Aorta (tissue), 5 donors: ENCODE measurements at regions not wholly inside any gene's neighbourhood (a gene's known extent, or its start where the extent isn't known, plus 50 kb on each side); places are given as distances from the start of the nearest gene placed in this dataset.

Experiments used
- ATAC-seq: fragments of 200-7000 bp; cut with Tn5 transposase; one replicate; pipeline ENCODE4 v1.9.1; 2022; ENCODE audit warnings: moderate library complexity; ENCODE audit not compliant: low FRiP score
- DNase-seq, 2 donors: peaks; one replicate each; pipeline ENCODE4 v3.0.0-alpha.2; 2020
- H3K27ac ChIP-seq, 2 donors: one replicate each; pipeline ENCODE4 v1.5.1; 2013; ENCODE audit warnings: low read length in 2 of 2, mild to moderate bottlenecking in 2 of 2, moderate library complexity in 2 of 2, control low read depth in 1 of 2, inconsistent platforms in 1 of 2, low read depth in 1 of 2
- H3K27me3 ChIP-seq, 2 donors: one replicate each; pipeline ENCODE4 v1.6.1; 2013; ENCODE audit warnings: control low read depth in 1 of 2, low read length in 1 of 2, mild to moderate bottlenecking in 1 of 2, moderate library complexity in 1 of 2; ENCODE audit not compliant: insufficient read depth in 2 of 2, control insufficient read depth in 1 of 2
- H3K36me3 ChIP-seq, 2 donors: one replicate each; pipeline ENCODE4 v1.6.1; 2013; ENCODE audit warnings: control low read depth in 1 of 2, low read length in 1 of 2, mild to moderate bottlenecking in 1 of 2; ENCODE audit not compliant: insufficient read depth in 2 of 2, control insufficient read depth in 1 of 2
- H3K4me1 ChIP-seq, 2 donors: one replicate each; pipeline ENCODE4 v1.6.1; 2013; ENCODE audit warnings: low read length in 2 of 2, control low read depth in 1 of 2, mild to moderate bottlenecking in 1 of 2, moderate library complexity in 1 of 2; ENCODE audit not compliant: insufficient read depth in 2 of 2, control insufficient read depth in 1 of 2
- H3K4me3 ChIP-seq, 2 donors: one replicate each; pipeline ENCODE4 v1.5.1; 2013; ENCODE audit warnings: low read length in 2 of 2, control low read depth in 1 of 2, mild to moderate bottlenecking in 1 of 2
- H3K9me3 ChIP-seq: one replicate; pipeline ENCODE4 v1.6.1; 2013; ENCODE audit warnings: mild to moderate bottlenecking, low read length; ENCODE audit not compliant: control insufficient read depth
- WGBS, 2 donors: extraction: QIAGEN DNeasy Blood & Tissue Kit; methylation state at CpG; one replicate each; pipeline ENCODE4 v1.1.7; 2013; 5-methylcytosine and 5-hydroxymethylcytosine counted together
- intact Hi-C, 2 donors: fragments of 100-400 bp; cut with DNase I; formaldehyde crosslinking; loops; one replicate each; pipeline versions ENCODE4 v1.14.2 to v1.15.0; 2022
- donor health status: healthy with polysubstance abuse.
- donor health status: Bipolar disorder and iron deficiency.
- donor health status: DM: no; HTN: no; CAD: no.
- donor health status: DM: no; HTN: no; CAD: no.
- donor health status: DM: yes; HTN: yes; CAD: no.

DNA sequence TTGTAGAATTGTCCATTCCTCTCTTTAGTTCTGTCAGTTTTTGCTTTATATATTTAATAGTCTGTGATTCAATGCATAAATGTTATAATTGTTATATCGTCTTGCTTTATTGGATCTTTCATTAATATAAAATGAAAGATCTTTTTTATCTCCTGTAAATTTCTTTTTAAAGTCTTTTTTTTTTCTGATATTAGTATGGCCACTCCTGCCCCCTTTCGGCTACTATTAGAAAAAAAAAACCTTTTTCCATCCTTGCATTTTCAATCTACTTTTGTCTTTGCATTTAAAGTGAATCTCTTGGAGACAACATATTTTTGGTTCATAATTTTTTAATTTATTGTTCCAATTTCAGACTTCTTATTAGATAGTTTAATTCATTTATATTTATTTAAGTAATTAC, 677.4 kb upstream of the NDST4 start:
- Histone ChIP-seq H3K4me1 (no peaks in the 10 kb centered on the region), H3K4me3 (no peak overlapping the region), H3K36me3 (no peaks in the 10 kb centered on the region), H3K9me3 (no peaks in the 10 kb centered on the region), H3K27me3 (no peaks in the 10 kb centered on the region), H3K27ac (no peak overlapping the region)
- WGBS, 2 donors: 69 to 76% methylated on average over 2 of the region's 2 CpGs
- intact Hi-C loops: no loop called here
- DNase-seq (no peak), ATAC-seq (no peak)

DNA sequence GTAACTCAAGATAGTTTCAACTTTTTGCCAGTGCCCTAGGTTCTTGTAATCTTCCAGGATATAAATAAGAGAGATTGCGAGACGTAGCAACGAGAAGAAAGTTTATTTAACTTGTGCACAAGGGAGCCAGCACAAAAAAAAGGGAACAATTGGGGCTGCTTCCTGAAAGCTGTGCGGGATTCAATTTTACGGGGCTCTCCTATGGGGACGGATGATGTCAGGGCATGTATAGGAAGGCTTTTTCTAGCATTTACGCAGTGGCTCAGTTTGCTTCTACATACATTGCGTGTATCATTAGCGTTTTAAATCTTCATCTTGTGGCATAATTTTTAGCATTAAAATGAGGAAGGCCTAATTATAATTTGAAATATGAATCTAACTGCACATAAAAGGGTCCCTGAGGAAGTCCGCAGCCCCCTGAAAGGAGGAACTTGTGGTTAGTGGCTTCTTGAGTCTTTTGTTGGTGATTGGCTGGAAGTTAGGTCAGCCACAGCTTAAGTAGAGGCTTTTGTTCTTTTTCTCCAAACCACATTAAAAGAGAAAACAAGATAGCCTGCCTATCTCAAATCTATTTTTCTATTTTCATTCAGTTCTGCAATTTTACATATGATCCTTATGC, 668.2 kb upstream of the NDST4 start:
- no peak for ATAC-seq

DNA sequence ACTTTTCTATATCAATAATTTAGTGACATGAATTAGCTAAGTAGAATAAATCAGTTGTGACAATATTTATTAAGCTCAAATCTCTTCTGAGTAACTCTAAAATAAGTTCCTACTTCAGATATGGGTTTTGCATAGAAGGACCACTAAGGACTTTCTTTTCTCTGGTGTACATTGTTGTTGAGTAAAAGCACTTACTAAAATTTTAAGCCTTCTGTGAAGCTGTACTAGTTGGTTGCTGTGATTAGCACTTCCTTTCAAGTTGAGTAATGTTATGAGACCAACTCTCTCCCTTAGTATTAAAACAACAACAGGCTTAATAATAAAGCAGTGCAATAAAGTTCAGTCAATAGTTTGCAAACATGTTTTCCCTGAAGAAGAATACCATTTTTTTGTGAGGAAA, 667.4 kb upstream of the NDST4 start:
- Histone ChIP-seq H3K9me3 (no peaks in the 10 kb centered on the region), H3K27me3 (no peaks in the 10 kb centered on the region), H3K27ac (no peak overlapping the region), H3K4me1 (no peaks in the 10 kb centered on the region), H3K4me3 (no peak overlapping the region), H3K36me3 (no peaks in the 10 kb centered on the region)
- intact Hi-C loops: no loop called here
- ATAC-seq (no peak), DNase-seq (no peak)

More for the DNA sequence above, 668.2 kb upstream of the NDST4 start:
- H3K4me3 ChIP-seq: no peak overlapping the region
- WGBS, 2 donors: 63 to 64% methylated on average over 10 of the region's 10 CpGs
- no peak for DNase-seq
- no peaks in the 10 kb centered on the region for H3K9me3 ChIP-seq
- H3K36me3 ChIP-seq: no peaks in the 10 kb centered on the region
- H3K27ac ChIP-seq: no peak overlapping the region
- H3K4me1 ChIP-seq: no peaks in the 10 kb centered on the region
- no peaks in the 10 kb centered on the region for H3K27me3 ChIP-seq
- intact Hi-C loops: no loop called here

DNA sequence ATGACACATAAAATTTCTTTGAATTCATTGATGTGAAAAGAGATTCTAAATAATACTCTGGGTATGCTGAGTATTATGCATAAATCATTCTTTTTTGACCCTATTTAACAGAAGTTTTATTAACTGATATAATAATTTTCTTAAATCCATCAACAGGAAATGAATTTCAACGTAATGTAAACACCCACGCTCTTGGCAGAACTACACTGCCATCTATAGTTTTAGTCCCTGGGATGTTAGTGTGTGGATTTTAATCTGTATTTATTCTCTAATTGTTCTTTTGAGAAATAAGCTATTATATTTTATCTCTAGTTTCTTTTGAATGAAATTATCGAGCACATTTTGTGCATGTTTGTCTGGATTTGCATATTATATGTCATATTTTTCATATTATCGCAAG, 666.8 kb upstream of the NDST4 start:
- WGBS, 2 donors: 56 to 59% methylated on average over 4 of the region's 4 CpGs
- Histone ChIP-seq H3K9me3 (no peaks in the 10 kb centered on the region), H3K27ac (no peak overlapping the region), H3K4me3 (no peak overlapping the region), H3K27me3 (no peaks in the 10 kb centered on the region), H3K36me3 (no peaks in the 10 kb centered on the region), H3K4me1 (no peaks in the 10 kb centered on the region)
- ATAC-seq (no peak), DNase-seq (no peak)
- intact Hi-C loops: no loop called here

DNA sequence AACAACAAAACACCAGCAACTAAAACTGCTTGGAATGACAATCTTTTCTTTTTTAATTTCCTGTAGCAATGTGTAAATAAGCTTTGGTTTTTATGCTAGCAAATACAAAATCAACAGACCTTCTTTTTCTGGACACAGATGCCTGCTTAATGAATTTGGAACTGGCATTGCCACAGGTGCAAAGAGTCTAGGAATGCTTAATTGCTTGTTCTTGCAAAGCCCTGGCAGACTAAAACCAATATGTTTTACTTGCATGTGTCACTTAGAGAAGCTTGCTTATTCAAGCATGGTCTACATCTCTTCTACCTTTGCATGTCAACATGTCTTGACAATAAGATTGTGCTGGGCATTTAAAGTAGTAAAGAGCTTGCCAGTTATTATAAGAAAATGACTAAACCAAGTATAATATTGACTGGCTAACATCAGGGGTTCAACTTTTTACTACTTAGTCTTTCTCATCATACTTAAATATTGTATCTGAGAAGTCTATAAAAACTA, 656.7 kb upstream of the NDST4 start:
- H3K4me3 ChIP-seq: no peak overlapping the region
- H3K36me3 ChIP-seq: no peaks in the 10 kb centered on the region
- H3K4me1 ChIP-seq: no peaks in the 10 kb centered on the region
- no peak overlapping the region for H3K27ac ChIP-seq
- H3K9me3 ChIP-seq: no peaks in the 10 kb centered on the region
- H3K27me3 ChIP-seq: no peaks in the 10 kb centered on the region
- ATAC-seq (no peak), DNase-seq (no peak)
- intact Hi-C loops: no loop called here

DNA sequence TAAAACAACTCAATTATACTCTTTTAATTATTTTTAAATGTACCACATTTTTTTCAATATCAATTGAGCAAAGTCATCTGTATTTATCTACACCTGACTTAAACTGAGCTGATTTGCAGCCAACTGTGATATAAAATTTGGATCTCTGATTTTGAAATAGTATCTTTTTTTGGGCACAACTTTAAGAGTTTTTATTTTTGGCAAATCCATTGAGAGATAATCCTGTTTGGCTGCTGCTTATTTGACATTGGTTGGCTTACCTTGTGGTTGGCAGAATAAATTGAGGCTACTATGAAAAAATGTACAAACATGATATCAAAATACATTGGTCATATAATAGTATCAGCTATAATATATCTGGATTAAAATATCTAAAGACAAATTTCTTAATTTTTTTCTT, 656.0 kb upstream of the NDST4 start:
- Histone ChIP-seq H3K27ac (no peak overlapping the region), H3K4me1 (no peaks in the 10 kb centered on the region), H3K9me3 (no peaks in the 10 kb centered on the region), H3K27me3 (no peaks in the 10 kb centered on the region), H3K4me3 (no peak overlapping the region), H3K36me3 (no peaks in the 10 kb centered on the region)
- intact Hi-C loops: no loop called here
- ATAC-seq: no peak
- no peak for DNase-seq

DNA sequence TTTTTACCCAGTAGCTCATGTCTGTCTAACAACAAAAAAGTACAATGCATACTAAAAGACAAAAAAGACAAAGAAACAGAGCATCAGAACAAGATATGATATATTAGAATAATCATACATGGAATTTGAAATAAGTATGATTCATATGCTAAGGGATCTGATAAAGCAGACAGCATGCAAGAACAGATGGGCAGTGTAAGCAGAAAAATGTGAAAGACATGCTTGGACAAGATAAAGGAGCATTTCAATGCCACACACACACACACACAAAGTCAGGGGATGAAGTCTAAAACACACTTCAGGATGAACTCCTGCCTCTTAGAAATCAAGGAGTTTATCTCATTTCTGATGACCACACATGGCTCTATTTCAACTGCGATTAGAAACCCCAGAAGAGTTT, 649.6 kb upstream of the NDST4 start:
- WGBS, 2 donors: 72 to 76% methylated on average over 1 of the region's 1 CpG
- Histone ChIP-seq H3K27me3 (no peaks in the 10 kb centered on the region), H3K9me3 (no peaks in the 10 kb centered on the region), H3K4me3 (no peak overlapping the region), H3K36me3 (no peaks in the 10 kb centered on the region), H3K27ac (no peak overlapping the region), H3K4me1 (no peaks in the 10 kb centered on the region)
- no peak for DNase-seq
- ATAC-seq: no peak
- intact Hi-C loops: no loop called here

DNA sequence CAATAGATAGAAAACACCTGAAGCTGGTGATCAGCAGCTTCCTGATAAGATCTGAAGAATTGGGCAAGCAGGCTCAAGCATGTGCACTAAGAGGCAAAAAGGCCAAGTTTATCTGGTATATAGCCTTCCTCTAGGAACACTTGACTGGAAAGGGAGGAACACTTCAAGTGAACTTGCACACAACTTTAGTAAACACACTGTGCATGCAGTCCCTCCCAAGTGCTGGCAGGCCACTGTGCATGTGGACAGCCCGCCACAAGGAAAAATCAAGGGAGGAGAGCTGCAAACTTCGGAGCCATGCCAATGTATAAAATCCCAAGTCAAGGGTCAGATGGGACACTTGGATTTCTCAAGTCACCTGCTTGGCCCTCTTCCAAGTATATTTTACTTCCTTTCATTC, 645.8 kb upstream of the NDST4 start:
- intact Hi-C loops: no loop called here
- H3K4me1 ChIP-seq: no peaks in the 10 kb centered on the region
- no peaks in the 10 kb centered on the region for H3K27me3 ChIP-seq
- no peak for ATAC-seq
- no peak overlapping the region for H3K27ac ChIP-seq
- no peak overlapping the region for H3K4me3 ChIP-seq
- WGBS, 2 donors: 78 to 82% methylated on average over 2 of the region's 2 CpGs
- H3K36me3 ChIP-seq: no peaks in the 10 kb centered on the region
- no peak for DNase-seq
- no peaks in the 10 kb centered on the region for H3K9me3 ChIP-seq

DNA sequence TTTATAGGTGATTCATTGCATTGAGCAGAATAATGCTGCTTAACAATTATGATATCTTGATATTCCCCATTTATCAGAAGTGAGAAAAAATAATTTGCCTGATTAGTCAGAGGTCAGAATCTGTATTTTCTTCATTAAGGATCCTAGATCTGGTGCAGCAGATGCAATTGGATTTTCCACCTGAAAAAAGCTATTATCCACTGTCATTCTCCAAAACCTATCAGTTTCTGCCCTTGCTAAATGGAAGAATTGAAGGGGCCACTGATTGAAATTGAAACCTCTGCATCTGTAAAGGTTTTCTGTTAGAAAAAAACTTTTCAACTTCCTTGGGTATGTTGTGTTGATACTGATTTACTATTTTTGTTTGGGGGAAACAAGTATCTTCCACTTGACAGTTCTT, 636.0 kb upstream of the NDST4 start:
- no peak for DNase-seq
- intact Hi-C loops: no loop called here
- ATAC-seq: no peak

More for the DNA sequence above, 636.0 kb upstream of the NDST4 start:
- Histone ChIP-seq H3K27ac (no peak overlapping the region), H3K36me3 (no peaks in the 10 kb centered on the region), H3K4me1 (no peaks in the 10 kb centered on the region), H3K9me3 (no peaks in the 10 kb centered on the region), H3K4me3 (no peak overlapping the region), H3K27me3 (no peaks in the 10 kb centered on the region)
